HG03066 (cell line): ENCODE measurements at regions not wholly inside any gene's neighbourhood (a gene's known extent, or its start where the extent isn't known, plus 50 kb on each side); places are given as distances from the start of the nearest gene placed in this dataset.

Experiments
- ATAC-seq: cut with Tn5 transposase; IDR thresholded peaks from one replicate; pipeline ENCODE4 v1.9.1; 2021; ENCODE audit warnings: low read depth; ENCODE audit not compliant: unreplicated experiment

GRCh38 chr3:102206511-102207031 is 228.2 kb upstream of the ZPLD1 start:
- no peak for ATAC-seq

DNA sequence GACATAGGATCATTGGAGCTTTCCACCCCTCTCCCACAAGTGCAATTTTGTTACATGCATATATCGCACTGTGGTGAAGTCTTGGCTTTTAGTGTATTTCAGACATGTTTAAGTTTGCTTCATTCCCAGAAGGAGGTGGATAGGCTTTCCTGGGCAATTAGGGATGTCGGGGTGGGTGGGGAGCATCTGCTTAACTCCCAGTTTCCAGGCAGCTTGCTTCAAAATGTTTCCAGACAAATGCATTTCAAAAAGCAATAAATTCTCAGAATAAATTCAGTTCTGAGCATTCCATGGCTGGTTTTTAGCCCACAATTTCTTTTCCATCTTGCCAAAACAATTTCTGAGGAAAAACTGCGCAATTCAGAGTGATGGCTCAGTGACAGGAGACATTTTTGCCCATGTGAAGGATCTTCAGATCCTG is 227.7 kb upstream of the ZPLD1 start:
- ATAC-seq, result no peak

DNA sequence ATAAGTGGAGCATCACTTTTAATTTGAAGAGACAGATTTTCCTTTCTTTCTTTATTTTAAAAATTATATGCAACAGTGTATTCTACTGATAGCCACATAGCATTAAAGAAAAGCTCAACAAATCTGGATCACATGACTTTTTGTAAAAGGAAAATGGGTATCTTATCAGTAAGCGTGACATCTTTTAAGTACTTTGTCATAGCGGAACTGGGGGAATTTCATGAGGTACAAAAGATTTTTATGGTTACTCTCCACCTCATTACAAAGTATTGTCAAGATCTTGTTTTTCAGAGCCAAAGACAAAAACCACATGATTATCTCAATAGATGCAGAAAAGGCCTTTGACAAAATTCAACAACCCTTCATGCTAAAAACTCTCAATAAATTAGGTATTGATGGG is 219.6 kb upstream of the ZPLD1 start:
- ATAC-seq, result no peak

DNA sequence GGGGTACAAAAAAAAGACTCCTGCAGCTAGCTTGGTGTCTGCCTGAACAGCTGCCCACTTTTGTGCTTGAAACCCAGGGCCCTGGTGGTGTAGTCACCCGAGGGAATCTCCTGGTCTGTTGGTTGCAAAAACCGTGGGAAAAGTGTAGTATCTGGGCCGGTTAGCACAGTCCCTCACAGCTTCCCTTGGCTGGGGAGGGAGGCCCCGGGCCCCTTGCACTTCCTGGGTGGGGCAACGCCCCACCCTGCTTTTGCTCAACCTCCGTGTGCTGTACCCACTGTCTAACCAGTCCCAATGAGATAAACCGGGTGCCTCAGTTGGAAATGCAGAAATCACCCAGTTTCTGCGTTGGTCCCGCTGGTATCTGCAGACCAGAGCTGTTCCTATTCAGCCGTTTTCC is 211.7 kb upstream of the ZPLD1 start:
- no peak for ATAC-seq

DNA sequence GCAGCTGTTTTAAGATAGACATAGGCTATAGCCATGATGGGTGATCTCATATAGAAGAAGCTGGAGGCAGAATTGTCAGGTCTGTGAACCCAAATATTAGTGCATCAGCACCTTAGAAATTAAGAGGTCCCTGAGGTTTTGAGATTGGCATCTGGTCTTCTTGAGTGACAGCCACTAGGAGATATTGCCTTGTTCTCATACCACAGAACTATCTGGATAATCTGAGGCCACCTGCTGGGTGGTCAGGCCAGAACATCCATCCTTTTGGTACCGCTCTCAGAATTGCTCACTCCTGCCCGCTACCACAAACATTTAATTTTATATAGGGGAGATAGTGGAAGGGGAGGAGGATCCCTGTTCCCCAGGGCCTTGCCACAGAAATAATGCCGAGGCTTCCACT is 210.6 kb upstream of the ZPLD1 start:
- no peak for ATAC-seq

- no peak for ATAC-seq
Measured at GRCh38 chr3:102225005-102225404, 209.8 kb upstream of the ZPLD1 start.

DNA sequence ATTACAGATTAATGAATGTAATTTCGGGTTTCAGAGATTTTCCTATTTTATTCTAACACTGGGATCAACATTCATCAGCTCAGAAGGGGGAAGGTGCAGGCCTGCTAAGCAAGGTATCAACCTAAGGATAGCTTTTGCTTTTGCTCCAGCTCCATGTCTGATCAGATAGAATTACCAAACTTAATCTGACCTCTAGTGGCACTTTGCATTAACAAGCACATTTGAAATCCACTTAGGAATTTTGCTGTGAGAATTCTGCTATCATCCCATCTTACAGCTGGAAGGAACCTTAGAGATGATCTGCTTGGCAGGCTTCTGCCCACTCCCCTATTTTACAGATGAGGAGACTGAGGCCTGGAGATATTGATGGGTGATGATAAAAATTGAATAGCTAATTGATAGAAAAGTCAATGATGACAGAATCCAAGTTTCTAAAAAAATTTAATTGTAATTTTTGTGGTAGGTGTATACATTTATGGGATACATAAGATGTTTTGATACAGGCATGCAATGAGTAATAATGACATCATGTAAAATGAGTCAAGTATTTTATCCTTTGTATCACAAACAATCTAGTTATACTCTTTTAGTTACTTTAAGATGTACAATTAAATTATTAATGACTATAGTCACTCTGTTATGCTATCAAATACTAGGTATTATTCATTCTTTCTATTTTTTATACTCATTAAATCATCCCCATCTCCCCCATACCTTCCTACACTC is 209.2 kb upstream of the ZPLD1 start:
- no peak for ATAC-seq

GRCh38 chr3:102226463-102226862 is 208.4 kb upstream of the ZPLD1 start:
- ATAC-seq, result no peak

- ATAC-seq, result no peak
Measured at GRCh38 chr3:102229062-102229655, 205.7 kb upstream of the ZPLD1 start.

DNA sequence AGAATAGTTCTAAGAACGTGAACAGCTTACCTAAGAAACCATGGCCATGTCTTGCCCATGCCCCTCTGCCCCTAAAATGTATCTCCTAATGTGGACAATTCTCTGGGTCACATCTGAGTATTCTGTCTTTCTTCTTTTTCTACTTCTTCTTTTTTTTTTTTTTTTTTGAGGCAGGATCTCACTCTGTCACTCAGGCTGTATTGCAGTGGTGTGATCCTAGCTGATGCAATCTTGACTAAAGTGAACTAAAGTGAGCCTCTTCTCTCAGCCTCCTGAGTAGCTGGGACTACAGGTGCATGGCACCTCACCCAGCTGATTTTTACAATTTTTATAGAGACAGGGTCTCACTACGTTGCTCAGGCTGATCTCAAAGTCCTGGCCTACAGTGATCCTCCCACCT is 204.8 kb upstream of the ZPLD1 start:
- ATAC-seq, result no peak

DNA sequence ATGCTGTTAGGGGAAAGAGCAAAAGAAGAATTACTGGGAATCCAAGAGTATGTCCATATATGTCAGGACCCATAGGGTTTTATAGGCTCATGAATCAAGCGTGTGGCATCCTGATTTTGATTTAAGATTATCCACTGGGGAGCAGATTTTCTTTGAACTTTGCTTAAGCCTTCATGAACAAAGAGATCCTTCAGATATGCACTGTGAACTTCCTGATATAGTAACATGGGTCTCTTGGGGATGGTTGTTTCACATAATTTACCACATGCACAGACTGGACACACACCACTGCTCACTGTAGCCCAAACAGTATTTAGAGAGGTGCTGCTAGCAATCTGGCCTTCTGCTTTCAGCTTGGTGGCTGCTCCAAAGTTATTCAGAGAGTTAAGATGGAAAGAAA is 200.9 kb upstream of the ZPLD1 start:
- ATAC-seq, result peak; percentile 91

DNA sequence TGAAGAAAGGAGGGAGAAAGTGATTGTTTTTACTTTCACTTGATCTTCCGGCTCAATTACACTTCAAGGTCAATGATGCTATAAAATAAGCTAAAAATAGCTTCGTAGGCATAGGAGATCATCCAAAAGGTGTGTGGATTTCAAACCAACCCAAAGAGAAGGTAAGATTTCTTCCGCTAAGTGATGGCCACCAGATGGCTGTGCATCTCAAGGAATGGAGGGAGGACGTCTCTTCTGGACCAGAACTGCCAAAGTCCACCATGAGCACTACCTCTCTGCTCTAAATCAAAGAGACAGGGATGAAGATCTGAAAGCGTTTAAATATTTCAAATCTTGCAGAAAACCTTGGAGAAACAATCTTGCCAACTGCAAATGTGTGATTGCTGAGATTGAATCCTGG is 199.1 kb upstream of the ZPLD1 start:
- ATAC-seq, result no peak

DNA sequence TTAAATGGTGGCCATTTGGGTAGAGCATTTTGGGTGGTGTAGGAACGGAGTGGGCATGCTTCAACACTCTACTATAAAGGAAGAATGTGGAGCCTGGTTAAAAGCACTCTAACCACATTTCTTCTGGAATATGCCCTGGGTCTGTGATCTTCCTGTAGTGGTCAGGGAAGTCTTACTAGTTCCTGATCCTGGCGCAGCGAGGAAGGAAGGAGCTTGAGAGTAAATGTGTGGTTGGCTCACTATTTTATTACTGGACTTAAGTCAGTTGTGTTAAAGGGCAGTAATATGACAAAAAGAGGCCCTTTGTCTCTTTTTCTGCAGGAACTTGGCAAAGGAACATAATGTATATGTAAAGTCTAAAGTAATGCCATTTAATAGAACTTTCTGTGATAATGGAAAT is 197.6 kb upstream of the ZPLD1 start:
- ATAC-seq, result no peak

GRCh38 chr3:102237838-102238237 is 197.0 kb upstream of the ZPLD1 start:
- ATAC-seq, result no peak

- ATAC-seq, result no peak
Measured at GRCh38 chr3:102238362-102238761, 196.5 kb upstream of the ZPLD1 start.

- ATAC-seq, result no peak
Measured at GRCh38 chr3:102240720-102241119, 194.1 kb upstream of the ZPLD1 start.

DNA sequence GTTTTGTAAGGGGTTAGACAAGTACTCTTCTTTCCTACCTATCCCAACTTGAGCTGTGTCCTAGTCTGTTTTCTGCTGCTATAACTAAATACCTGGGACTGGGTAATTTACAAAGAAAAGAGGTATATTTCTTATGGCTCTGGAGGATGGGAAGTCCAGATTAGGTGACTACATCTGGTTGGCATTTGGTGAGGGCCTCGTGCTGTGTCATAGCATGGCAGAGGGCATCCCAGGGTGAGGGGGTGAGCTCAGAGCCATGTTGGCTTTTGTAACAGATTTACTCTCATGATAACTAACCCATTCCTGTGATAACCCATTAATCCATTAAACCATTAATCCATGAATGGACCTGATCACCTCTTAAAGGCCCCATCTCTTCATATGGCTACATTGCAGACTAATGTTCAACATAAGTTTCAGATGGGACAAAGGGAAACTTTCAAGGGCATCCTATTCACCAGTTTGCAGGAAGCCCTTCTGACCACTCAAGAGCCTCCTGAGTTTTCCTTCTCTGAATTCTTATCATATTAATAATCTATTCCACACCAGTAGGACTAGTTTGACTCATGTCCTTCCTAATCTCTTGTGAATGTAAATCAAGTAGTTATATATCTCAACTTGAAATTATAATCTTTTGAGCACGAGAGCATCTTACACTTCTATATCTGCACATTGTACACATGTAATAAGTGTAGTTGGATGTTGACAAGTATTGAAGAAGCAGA is 185.7 kb upstream of the ZPLD1 start:
- no peak for ATAC-seq

DNA sequence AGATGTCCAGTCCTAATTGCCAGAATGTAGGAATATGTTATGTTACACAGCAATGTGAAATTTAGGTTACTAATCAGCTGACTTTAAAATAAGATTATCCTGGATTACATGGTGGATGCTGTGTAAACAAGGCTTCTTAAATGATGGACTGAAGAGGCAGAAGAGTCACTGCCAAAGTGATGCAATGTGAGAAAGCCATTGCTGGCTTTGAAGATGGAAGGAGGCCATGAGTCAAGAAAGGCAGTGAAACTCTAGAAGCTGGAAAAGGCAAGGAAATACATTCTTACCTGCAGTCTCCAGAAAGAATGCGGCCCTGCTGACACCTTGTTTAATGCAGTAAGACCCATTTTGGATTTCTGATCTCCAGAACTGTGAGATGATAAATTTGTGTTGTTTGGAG is 179.1 kb upstream of the ZPLD1 start:
- ATAC-seq, result no peak

DNA sequence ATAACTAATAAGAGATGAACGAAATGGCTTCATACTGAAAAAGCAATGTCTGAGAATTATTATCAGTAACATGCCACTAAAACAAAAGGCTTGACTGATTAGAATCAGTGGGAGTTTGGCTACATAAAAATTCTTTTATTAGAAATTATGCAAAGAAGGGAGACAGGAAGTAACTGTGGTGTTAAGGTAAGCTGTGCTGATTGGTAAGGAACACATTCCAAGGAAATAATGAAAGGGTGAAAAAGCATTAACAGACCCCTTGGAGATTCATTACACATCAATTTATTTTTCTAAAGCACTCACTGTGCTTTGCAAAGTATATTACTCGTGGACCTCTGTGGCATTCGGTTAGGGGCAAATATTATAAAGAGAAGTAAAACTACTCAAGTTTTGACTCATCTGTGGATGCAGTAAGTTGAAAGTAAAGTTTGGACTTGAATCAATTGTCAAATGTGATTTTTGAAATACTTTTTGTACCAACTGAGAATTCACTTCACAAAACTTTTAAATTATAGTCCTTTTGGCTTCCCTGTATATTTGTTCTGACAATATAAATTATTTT is 176.1 kb upstream of the ZPLD1 start:
- no peak for ATAC-seq

- ATAC-seq, result no peak
Measured at GRCh38 chr3:102259663-102260062, 175.2 kb upstream of the ZPLD1 start.

- ATAC-seq, result no peak
Measured at GRCh38 chr3:102265720-102266119, 169.1 kb upstream of the ZPLD1 start.
